ENCODE measurements at regions not wholly inside any gene's neighbourhood (a gene's known extent, or its start where the extent isn't known, plus 50 kb on each side); places are given as distances from the start of the nearest gene placed in this dataset.

DNA sequence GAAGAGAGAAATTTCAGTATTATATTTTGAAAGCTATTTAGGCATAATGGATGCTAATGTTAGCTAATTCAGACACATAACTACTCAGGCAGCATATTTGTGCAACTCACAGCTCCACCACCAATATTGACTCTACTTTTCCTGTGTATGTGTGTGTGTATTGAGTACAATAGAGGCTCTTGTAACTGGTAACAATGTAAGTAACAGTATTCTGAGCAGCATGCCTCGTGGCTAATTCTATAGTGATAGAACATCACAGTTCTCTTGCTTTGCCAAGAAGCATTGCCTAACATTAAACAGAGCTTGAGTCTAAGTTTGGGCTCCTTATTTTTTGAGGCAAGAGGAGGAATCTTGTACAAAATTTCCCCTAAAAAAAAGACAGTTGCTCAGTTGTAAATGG, 98.6 kb upstream of the ARHGEF26 start:
- no peak for TF ChIP-seq ZNF274 (IDR thresholded peaks at IDR 0.05; ENCODE audit: low read depth, low read length)
- no peak for TF ChIP-seq YY1 (IDR thresholded peaks at IDR 0.05; ENCODE audit: insufficient read depth, insufficient read length)
- no peak for TF ChIP-seq SUZ12 (IDR thresholded peaks at IDR 0.05; ENCODE audit: extremely low read depth, insufficient read depth, insufficient read length)

All from NT2/D1 (cell line).